ENCODE measurements at regions not wholly inside any gene's neighbourhood (a gene's known extent, or its start where the extent isn't known, plus 50 kb on each side); places are given as distances from the start of the nearest gene placed in this dataset.
A peak's percentile ranks its signal among the peaks of the same experiment; 100 is the strongest.

DNA sequence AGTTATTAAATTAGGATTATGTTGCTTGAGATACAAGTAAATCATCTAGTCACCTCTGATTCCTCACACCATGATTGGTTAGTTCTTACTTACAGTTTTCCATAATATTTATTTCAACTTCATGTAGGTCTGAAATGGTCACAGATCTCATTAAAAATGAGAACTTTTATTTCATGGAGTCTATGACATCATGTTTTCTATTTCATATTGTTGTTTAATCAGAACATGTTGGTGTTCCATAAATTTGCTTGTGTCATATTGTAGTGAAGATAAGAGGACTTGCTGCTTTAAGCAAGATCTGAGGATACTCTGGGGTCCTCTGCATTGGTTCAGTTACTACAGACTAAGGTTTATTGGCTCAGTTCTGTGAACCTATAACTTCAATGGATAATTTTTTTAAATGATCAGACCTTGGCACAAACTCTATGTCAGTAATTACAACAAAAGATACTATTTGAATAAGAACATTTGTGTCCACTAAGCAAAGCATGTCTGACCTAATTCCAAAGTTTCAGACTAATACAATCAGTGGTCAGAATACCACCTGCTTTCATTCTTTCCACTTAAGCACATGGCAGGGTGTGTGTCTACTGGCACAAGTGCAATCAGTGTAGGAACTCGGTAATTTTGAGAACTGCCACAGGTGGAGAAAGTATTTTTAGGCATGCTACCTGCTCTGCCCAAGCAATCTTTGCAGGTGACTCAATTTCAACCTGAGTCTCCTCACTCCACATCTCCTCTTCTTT is 68.5 kb downstream of the CCDC71L start:
- no peak for TF ChIP-seq CTCF (conservative IDR thresholded peaks at IDR 0.05; ENCODE audit: low read depth, low read length)
- no peak overlapping the region for H3K9ac ChIP-seq
- H3K27ac ChIP-seq, result peak overlapping the region; percentile 16; the same call in 1 of the 2 replicates
- no peaks in the 10 kb centered on the region for H3K27me3 ChIP-seq (ENCODE audit: insufficient read depth, low read depth)
- peaks cover 23% of the 10 kb centered on the region for H3K4me1 ChIP-seq (ENCODE audit: low read depth, poor library complexity, severe bottlenecking)
- H3K79me2 ChIP-seq (ENCODE audit: insufficient read depth, low read depth), result no peaks in the 10 kb centered on the region
- no peak overlapping the region for H3K4me3 ChIP-seq (IDR thresholded peaks at IDR 0.05; ENCODE audit: insufficient read depth, low read depth, low read length)
- no peaks in the 10 kb centered on the region for H4K20me1 ChIP-seq (ENCODE audit: insufficient read depth)
- peak overlapping the region; percentile 0; the same call in 1 of the 2 replicates for H2AFZ ChIP-seq (ENCODE audit: low read depth)
- H3K36me3 ChIP-seq (ENCODE audit: insufficient read depth), result no peaks in the 10 kb centered on the region
- peak overlapping the region; percentile 24 for H3K4me2 ChIP-seq

- Histone ChIP-seq H3K4me1 (ENCODE audit: low read depth, poor library complexity, severe bottlenecking) (peaks cover 23% of the 10 kb centered on the region), H4K20me1 (ENCODE audit: insufficient read depth) (no peaks in the 10 kb centered on the region), H3K79me2 (ENCODE audit: insufficient read depth, low read depth) (no peaks in the 10 kb centered on the region), H3K4me2 (no peak overlapping the region), H3K27me3 (ENCODE audit: insufficient read depth, low read depth) (no peaks in the 10 kb centered on the region), H3K27ac (no peak overlapping the region), H3K36me3 (ENCODE audit: insufficient read depth) (no peaks in the 10 kb centered on the region), H3K9ac (no peak overlapping the region), H2AFZ (ENCODE audit: low read depth) (no peak overlapping the region), H3K4me3 (IDR thresholded peaks at IDR 0.05; ENCODE audit: insufficient read depth, low read depth, low read length) (no peak overlapping the region)
- TF ChIP-seq CTCF (conservative IDR thresholded peaks at IDR 0.05; ENCODE audit: low read depth, low read length), result no peak
Measured at GRCh38 chr7:106591146-106591545, 69.8 kb downstream of the CCDC71L start.

GRCh38 chr7:106590209-106590816 is 70.6 kb downstream of the CCDC71L start:
- no peak overlapping the region for H2AFZ ChIP-seq (ENCODE audit: low read depth)
- no peaks in the 10 kb centered on the region for H3K36me3 ChIP-seq (ENCODE audit: insufficient read depth)

DNA sequence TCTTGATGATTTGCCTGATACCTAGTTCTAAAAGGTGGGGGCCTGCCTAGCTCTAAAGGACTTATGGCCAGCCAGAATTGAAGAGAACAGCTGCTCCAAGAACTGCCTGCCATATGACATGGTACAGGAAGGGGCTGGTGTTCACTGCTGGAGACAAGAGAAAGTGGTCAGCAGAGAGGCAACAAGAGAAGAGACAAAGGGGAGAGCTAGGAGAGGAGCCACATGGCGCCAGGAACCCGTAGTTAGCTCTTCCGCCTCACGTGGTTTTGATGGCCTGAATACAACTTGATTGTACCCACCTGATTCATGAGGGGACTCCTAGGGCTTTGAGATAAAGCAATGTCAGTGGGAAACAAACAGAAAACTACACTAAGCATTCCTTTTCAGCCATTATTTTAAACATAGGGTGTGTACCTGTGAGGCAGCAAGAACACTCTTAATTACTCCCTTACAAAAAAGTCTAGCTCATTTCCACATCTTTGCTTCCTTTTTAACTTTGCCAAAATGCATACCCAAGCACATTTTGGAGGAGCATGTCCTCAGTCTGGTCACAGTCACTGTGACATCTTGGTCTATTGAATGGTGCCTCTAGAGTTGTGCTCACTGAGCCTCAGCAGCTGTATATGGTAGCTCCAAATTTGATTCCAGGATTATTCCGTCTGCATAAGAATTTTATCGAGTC is 71.6 kb downstream of the CCDC71L start:
- H3K4me2 ChIP-seq, result no peak overlapping the region
- no peak overlapping the region for H3K9ac ChIP-seq
- H3K79me2 ChIP-seq (ENCODE audit: insufficient read depth, low read depth), result no peaks in the 10 kb centered on the region
- H3K27ac ChIP-seq, result no peak overlapping the region
- H3K4me3 ChIP-seq (IDR thresholded peaks at IDR 0.05; ENCODE audit: insufficient read depth, low read depth, low read length), result no peak overlapping the region
- H3K27me3 ChIP-seq (ENCODE audit: insufficient read depth, low read depth), result no peaks in the 10 kb centered on the region
- no peaks in the 10 kb centered on the region for H4K20me1 ChIP-seq (ENCODE audit: insufficient read depth)
- no peak for TF ChIP-seq CTCF (conservative IDR thresholded peaks at IDR 0.05; ENCODE audit: low read depth, low read length)
- H3K4me1 ChIP-seq (ENCODE audit: low read depth, poor library complexity, severe bottlenecking), result peaks cover 23% of the 10 kb centered on the region
- no peaks in the 10 kb centered on the region for H3K36me3 ChIP-seq (ENCODE audit: insufficient read depth)
- no peak overlapping the region for H2AFZ ChIP-seq (ENCODE audit: low read depth)

More at GRCh38 chr7:106590209-106590816, 70.6 kb downstream of the CCDC71L start:
- H4K20me1 ChIP-seq (ENCODE audit: insufficient read depth), result no peaks in the 10 kb centered on the region
- H3K4me1 ChIP-seq (ENCODE audit: low read depth, poor library complexity, severe bottlenecking), result peaks cover 23% of the 10 kb centered on the region
- H3K4me3 ChIP-seq (IDR thresholded peaks at IDR 0.05; ENCODE audit: insufficient read depth, low read depth, low read length), result no peak overlapping the region
- H3K79me2 ChIP-seq (ENCODE audit: insufficient read depth, low read depth), result no peaks in the 10 kb centered on the region
- no peak for TF ChIP-seq CTCF (conservative IDR thresholded peaks at IDR 0.05; ENCODE audit: low read depth, low read length)
- no peaks in the 10 kb centered on the region for H3K27me3 ChIP-seq (ENCODE audit: insufficient read depth, low read depth)
- no peak overlapping the region for H3K9ac ChIP-seq
- H3K27ac ChIP-seq, result no peak overlapping the region
- no peak overlapping the region for H3K4me2 ChIP-seq
